ENCODE measurements at regions not wholly inside any gene's neighbourhood (a gene's known extent, or its start where the extent isn't known, plus 50 kb on each side); places are given as distances from the start of the nearest gene placed in this dataset.

DNA sequence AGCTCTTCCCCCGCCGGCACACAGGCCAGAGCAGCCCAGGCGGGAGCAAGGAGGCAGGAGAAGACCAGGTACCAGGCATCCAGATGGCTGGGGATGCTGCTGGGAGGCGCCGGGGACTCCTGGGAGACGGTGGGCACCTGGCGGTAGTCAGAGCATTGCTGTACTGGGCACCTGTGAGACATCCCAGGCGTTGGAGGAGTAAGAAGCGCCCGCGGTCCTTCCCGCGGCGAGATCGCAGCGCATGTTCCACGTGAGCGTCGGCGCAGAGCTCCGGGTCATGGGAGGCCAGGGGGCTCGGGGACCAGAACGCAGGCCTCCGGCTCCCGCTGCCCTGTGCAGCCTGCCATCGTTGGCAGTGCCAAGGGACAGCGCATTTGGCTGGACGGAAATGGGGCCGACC is 293.7 kb upstream of the CDYL start:
- TF ChIP-seq, protein P1, sequence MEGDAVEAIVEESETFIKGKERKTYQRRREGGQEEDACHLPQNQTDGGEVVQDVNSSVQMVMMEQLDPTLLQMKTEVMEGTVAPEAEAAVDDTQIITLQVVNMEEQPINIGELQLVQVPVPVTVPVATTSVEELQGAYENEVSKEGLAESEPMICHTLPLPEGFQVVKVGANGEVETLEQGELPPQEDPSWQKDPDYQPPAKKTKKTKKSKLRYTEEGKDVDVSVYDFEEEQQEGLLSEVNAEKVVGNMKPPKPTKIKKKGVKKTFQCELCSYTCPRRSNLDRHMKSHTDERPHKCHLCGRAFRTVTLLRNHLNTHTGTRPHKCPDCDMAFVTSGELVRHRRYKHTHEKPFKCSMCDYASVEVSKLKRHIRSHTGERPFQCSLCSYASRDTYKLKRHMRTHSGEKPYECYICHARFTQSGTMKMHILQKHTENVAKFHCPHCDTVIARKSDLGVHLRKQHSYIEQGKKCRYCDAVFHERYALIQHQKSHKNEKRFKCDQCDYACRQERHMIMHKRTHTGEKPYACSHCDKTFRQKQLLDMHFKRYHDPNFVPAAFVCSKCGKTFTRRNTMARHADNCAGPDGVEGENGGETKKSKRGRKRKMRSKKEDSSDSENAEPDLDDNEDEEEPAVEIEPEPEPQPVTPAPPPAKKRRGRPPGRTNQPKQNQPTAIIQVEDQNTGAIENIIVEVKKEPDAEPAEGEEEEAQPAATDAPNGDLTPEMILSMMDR (IDR thresholded peaks at IDR 0.05) = no peak
- TF ChIP-seq, protein P2, sequence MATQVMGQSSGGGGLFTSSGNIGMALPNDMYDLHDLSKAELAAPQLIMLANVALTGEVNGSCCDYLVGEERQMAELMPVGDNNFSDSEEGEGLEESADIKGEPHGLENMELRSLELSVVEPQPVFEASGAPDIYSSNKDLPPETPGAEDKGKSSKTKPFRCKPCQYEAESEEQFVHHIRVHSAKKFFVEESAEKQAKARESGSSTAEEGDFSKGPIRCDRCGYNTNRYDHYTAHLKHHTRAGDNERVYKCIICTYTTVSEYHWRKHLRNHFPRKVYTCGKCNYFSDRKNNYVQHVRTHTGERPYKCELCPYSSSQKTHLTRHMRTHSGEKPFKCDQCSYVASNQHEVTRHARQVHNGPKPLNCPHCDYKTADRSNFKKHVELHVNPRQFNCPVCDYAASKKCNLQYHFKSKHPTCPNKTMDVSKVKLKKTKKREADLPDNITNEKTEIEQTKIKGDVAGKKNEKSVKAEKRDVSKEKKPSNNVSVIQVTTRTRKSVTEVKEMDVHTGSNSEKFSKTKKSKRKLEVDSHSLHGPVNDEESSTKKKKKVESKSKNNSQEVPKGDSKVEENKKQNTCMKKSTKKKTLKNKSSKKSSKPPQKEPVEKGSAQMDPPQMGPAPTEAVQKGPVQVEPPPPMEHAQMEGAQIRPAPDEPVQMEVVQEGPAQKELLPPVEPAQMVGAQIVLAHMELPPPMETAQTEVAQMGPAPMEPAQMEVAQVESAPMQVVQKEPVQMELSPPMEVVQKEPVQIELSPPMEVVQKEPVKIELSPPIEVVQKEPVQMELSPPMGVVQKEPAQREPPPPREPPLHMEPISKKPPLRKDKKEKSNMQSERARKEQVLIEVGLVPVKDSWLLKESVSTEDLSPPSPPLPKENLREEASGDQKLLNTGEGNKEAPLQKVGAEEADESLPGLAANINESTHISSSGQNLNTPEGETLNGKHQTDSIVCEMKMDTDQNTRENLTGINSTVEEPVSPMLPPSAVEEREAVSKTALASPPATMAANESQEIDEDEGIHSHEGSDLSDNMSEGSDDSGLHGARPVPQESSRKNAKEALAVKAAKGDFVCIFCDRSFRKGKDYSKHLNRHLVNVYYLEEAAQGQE (IDR thresholded peaks at IDR 0.05; ENCODE audit: insufficient read depth in 1 of 2, low read depth in 2 of 2, low read length in 1 of 2) = no peak
- TF ChIP-seq POLR2AphosphoS5 (IDR thresholded peaks at IDR 0.05; ENCODE audit: low read depth, low read length) (no peak), TCF7L2 (IDR thresholded peaks at IDR 0.05; ENCODE audit: low read depth, low read length) (no peak)

All from Panc1 (cell line).